Kidney (tissue), 13 donors: ENCODE measurements at regions not wholly inside any gene's neighbourhood (a gene's known extent, or its start where the extent isn't known, plus 50 kb on each side); places are given as distances from the start of the nearest gene placed in this dataset.

ENCODE experiments used
- DNase-seq, 5 donors: peaks; one replicate each; pipeline ENCODE4 v3.0.0-alpha.2; 2013 to 2020
- FAIRE-seq: peaks from 2 replicates; lab custom pipeline; 2012; peaks lifted over from hg19 to GRCh38; lab: Jason Lieb, UNC
- H3K27ac ChIP-seq, 2 donors: one replicate each; pipeline ENCODE4 v1.7.0; 2013; ENCODE audit warnings: low read depth in 2 of 2, low read length in 2 of 2, inconsistent platforms in 1 of 2
- H3K27me3 ChIP-seq: one replicate; pipeline ENCODE4 v1.7.1; 2013; ENCODE audit warnings: low read length, inconsistent platforms; ENCODE audit not compliant: control insufficient read depth, insufficient read depth
- H3K36me3 ChIP-seq, 3 donors: one replicate each; pipeline versions ENCODE4 v1.7.0 to v1.7.1; 2013; ENCODE audit warnings: low read length in 3 of 3, control low read depth in 1 of 3, inconsistent platforms in 1 of 3; ENCODE audit not compliant: insufficient read depth in 3 of 3, control insufficient read depth in 2 of 3
- H3K4me1 ChIP-seq, 3 donors: one replicate each; pipeline versions ENCODE4 v1.7.0 to v1.7.1; 2013; ENCODE audit warnings: low read length in 3 of 3, inconsistent platforms in 1 of 3, low read depth in 1 of 3; ENCODE audit not compliant: control insufficient read depth in 2 of 3, insufficient read depth in 2 of 3
- H3K4me3 ChIP-seq, 3 donors: one replicate each; pipeline versions ENCODE4 v1.7.0 to v1.8.1; 2013; ENCODE audit warnings: low read length in 3 of 3, control low read depth in 1 of 3, inconsistent platforms in 1 of 3
- H3K9ac ChIP-seq, 3 donors: one replicate each; pipeline versions ENCODE4 v1.7.0 to v1.7.1; 2013; ENCODE audit warnings: low read length in 3 of 3, control low read depth in 1 of 3, inconsistent platforms in 1 of 3
- H3K9me3 ChIP-seq, 3 donors: one replicate each; pipeline versions ENCODE4 v1.7.0 to v1.7.1; 2013; ENCODE audit warnings: low read length in 3 of 3, control low read depth in 1 of 3, inconsistent platforms in 1 of 3; ENCODE audit not compliant: control insufficient read depth in 2 of 3, insufficient read depth in 1 of 3
- intact Hi-C: fragments of 100-400 bp; cut with DNase I; formaldehyde crosslinking; loops from one replicate; pipeline ENCODE4 v1.11.1; 2022
- TF ChIP-seq, protein P1 (sequence below): IDR thresholded peaks from 3 replicates; pipeline ENCODE4 v1.5.1; 2012; ENCODE audit warnings: mild to moderate bottlenecking, moderate library complexity, borderline replicate concordance; ENCODE audit not compliant: insufficient read depth; ENCODE audit errors: extremely low read depth
- donor health status: control.
- donor health status: control.
- donor health status: control.
- donor health status: control.
- donor health status: control.
- donor health status: DM: yes; HTN: yes; CAD: no.
- donor health status: Normal renal cell carcinoma (clear cell type).

DNA sequence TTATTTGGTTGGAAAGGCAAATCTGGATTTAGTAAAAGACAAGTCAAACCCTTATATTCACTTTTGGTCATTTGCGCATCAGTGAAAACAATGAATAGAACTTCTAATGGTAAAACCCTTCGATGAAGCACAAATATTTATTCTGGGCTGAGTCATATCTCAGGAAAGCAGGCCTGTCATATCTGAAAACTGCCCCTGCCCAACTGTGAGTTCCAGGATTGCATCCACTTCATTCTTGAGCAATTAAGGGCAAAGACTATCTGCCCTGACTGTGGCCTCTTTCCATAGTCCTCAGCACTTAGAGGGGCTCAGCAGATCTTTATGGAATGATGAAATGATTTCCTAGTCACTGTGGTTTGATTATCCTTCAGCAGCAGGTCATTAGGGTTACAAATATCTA is 795.2 kb upstream of the ID2 start:
- no peak overlapping the region for H3K9ac ChIP-seq
- H3K4me1 ChIP-seq: no peaks in the 10 kb centered on the region
- H3K27me3 ChIP-seq: no peaks in the 10 kb centered on the region
- H3K27ac ChIP-seq: no peak overlapping the region
- no peaks in the 10 kb centered on the region for H3K9me3 ChIP-seq
- TF ChIP-seq, protein P1, sequence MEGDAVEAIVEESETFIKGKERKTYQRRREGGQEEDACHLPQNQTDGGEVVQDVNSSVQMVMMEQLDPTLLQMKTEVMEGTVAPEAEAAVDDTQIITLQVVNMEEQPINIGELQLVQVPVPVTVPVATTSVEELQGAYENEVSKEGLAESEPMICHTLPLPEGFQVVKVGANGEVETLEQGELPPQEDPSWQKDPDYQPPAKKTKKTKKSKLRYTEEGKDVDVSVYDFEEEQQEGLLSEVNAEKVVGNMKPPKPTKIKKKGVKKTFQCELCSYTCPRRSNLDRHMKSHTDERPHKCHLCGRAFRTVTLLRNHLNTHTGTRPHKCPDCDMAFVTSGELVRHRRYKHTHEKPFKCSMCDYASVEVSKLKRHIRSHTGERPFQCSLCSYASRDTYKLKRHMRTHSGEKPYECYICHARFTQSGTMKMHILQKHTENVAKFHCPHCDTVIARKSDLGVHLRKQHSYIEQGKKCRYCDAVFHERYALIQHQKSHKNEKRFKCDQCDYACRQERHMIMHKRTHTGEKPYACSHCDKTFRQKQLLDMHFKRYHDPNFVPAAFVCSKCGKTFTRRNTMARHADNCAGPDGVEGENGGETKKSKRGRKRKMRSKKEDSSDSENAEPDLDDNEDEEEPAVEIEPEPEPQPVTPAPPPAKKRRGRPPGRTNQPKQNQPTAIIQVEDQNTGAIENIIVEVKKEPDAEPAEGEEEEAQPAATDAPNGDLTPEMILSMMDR: no peak
- H3K36me3 ChIP-seq: no peaks in the 10 kb centered on the region
- FAIRE-seq (no peak), DNase-seq (no peak)
- H3K4me3 ChIP-seq: no peak overlapping the region
- intact Hi-C loops: no loop called here

DNA sequence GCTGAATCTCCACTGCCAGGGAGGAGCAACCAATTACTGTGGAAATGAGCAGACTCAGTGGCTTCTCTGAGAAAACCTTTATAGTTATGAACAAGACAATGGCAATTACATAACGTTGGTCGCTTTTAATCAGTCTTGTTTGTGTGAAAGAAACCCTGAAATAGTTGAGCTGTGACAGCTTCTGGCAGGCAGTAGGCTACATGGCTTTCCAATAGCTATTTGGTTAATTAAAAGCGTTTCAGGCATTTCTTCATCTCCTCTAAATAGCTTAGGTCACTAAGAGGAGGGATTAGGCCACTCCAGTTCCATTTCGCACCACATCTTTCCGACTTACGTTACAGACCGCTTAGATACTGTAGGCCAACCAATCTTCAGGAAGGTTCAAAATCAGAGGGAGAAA is 794.4 kb upstream of the ID2 start:
- Histone ChIP-seq H3K4me1 (no peaks in the 10 kb centered on the region), H3K9ac (no peak overlapping the region), H3K27me3 (no peaks in the 10 kb centered on the region), H3K9me3 (no peaks in the 10 kb centered on the region), H3K4me3 (no peak overlapping the region), H3K27ac (no peak overlapping the region), H3K36me3 (no peaks in the 10 kb centered on the region)
- DNase-seq: no peak
- no peak for FAIRE-seq
- TF ChIP-seq, protein P1: no peak
- intact Hi-C loops: no loop called here

DNA sequence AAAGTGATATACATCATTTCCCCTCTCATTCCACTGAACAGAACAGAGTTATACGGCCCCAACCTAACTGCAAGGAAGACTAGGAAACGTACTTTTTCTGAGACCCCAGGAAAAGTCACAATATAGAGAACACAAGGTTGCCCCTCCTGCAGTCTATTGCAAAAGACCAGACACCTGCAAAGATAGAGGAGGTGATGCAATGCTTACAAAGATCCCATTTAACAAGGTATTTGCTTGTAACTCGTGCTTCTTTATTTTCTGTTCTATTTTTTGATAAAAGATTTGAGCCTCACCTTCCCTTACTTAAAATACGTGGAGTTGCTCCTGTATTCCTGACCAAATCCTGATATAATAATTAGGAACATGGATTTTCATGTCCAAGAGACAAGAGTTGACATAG is 793.0 kb upstream of the ID2 start:
- no peaks in the 10 kb centered on the region for H3K36me3 ChIP-seq
- H3K4me3 ChIP-seq: no peak overlapping the region
- no peak overlapping the region for H3K9ac ChIP-seq
- TF ChIP-seq, protein P1: no peak
- no peaks in the 10 kb centered on the region for H3K9me3 ChIP-seq
- FAIRE-seq: no peak
- no peak overlapping the region for H3K27ac ChIP-seq
- no peak for DNase-seq
- no peaks in the 10 kb centered on the region for H3K27me3 ChIP-seq
- intact Hi-C loops: no loop called here
- no peaks in the 10 kb centered on the region for H3K4me1 ChIP-seq

DNA sequence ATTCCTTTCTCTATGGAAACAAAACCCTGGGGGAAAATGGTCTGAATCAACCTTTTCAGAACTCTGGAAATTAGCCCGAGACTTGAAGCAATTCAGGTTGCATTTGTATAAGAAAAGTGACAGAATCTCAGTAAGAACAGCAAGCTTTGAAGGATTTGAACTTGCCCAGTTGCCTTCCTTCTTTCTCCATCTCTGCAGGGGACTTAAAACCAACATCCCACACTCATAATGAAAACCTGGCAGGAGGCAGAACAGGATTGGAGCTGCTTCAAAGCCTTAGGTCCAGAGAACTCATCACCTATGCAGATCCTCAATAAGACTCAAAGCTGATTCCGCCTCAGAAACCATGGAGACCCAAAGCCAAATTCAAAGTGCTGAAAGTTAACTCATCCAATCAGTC is 790.5 kb upstream of the ID2 start:
- intact Hi-C loops: no loop called here
- DNase-seq (no peak), FAIRE-seq (no peak)
- H3K36me3 ChIP-seq: no peaks in the 10 kb centered on the region
- H3K27me3 ChIP-seq: no peaks in the 10 kb centered on the region
- no peaks in the 10 kb centered on the region for H3K9me3 ChIP-seq
- H3K9ac ChIP-seq: no peak overlapping the region
- no peak overlapping the region for H3K4me3 ChIP-seq
- TF ChIP-seq, protein P1: no peak
- no peaks in the 10 kb centered on the region for H3K4me1 ChIP-seq
- H3K27ac ChIP-seq: no peak overlapping the region
